ENCODE measurements at regions not wholly inside any gene's neighbourhood (a gene's known extent, or its start where the extent isn't known, plus 50 kb on each side); places are given as distances from the start of the nearest gene placed in this dataset.

DNA sequence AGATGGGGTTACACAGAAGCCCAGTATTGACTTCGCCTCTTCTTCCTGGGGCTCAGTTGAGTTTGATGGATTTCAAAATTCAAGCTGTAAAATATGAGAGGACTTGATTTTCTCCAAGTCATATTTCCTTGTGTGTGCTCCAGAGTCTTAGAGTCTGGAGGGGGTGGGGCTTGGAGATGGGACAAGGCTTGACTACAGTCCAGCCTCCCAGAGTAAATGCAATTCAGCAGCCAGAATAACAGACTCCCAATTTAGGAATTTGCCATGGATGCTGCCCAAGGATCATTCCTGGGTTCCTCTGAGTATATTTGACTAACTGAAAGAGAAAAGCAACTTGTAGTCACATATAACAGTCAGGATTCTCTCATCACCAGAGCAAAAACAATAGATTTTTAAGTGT is 53.7 kb upstream of the RBPJ start:
- Mint-ChIP-seq H3K4me1 (ENCODE audit: unreplicated experiment) (no peaks in the 10 kb centered on the region), H3K27me3 (ENCODE audit: unreplicated experiment) (peaks cover 2% of the 10 kb centered on the region), H3K27ac (ENCODE audit: unreplicated experiment) (no peak overlapping the region), H3K9me3 (ENCODE audit: unreplicated experiment) (no peaks in the 10 kb centered on the region), H3K36me3 (ENCODE audit: low read depth, unreplicated experiment) (no peaks in the 10 kb centered on the region), H3K4me3 (ENCODE audit: unreplicated experiment) (no peak overlapping the region)
- no peak for DNase-seq (ENCODE audit: low spot score)
- TF ChIP-seq, protein P1, sequence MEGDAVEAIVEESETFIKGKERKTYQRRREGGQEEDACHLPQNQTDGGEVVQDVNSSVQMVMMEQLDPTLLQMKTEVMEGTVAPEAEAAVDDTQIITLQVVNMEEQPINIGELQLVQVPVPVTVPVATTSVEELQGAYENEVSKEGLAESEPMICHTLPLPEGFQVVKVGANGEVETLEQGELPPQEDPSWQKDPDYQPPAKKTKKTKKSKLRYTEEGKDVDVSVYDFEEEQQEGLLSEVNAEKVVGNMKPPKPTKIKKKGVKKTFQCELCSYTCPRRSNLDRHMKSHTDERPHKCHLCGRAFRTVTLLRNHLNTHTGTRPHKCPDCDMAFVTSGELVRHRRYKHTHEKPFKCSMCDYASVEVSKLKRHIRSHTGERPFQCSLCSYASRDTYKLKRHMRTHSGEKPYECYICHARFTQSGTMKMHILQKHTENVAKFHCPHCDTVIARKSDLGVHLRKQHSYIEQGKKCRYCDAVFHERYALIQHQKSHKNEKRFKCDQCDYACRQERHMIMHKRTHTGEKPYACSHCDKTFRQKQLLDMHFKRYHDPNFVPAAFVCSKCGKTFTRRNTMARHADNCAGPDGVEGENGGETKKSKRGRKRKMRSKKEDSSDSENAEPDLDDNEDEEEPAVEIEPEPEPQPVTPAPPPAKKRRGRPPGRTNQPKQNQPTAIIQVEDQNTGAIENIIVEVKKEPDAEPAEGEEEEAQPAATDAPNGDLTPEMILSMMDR (IDR thresholded peaks at IDR 0.05; ENCODE audit: unreplicated experiment) = no peak

- H3K27ac Mint-ChIP-seq (ENCODE audit: unreplicated experiment) = no peak overlapping the region
- H3K4me1 Mint-ChIP-seq (ENCODE audit: unreplicated experiment) = peaks cover 7% of the 10 kb centered on the region
- H3K9me3 Mint-ChIP-seq (ENCODE audit: unreplicated experiment) = no peaks in the 10 kb centered on the region
- no peaks in the 10 kb centered on the region for H3K36me3 Mint-ChIP-seq (ENCODE audit: low read depth, unreplicated experiment)
- DNase-seq (ENCODE audit: low spot score) = no peak
- H3K27me3 Mint-ChIP-seq (ENCODE audit: unreplicated experiment) = peaks cover 2% of the 10 kb centered on the region
- TF ChIP-seq, protein P1 (IDR thresholded peaks at IDR 0.05; ENCODE audit: unreplicated experiment) = no peak
- H3K4me3 Mint-ChIP-seq (ENCODE audit: unreplicated experiment) = no peak overlapping the region
These were observed 52.6 kb upstream of the RBPJ start for GRCh38 chr4:26268246-26268645.

GRCh38 chr4:26269038-26269437 is 51.8 kb upstream of the RBPJ start:
- DNase-seq (ENCODE audit: low spot score) = no peak
- peaks cover 3% of the 10 kb centered on the region for H3K27me3 Mint-ChIP-seq (ENCODE audit: unreplicated experiment)
- H3K4me3 Mint-ChIP-seq (ENCODE audit: unreplicated experiment) = no peak overlapping the region
- H3K27ac Mint-ChIP-seq (ENCODE audit: unreplicated experiment) = no peak overlapping the region
- peaks cover 13% of the 10 kb centered on the region for H3K4me1 Mint-ChIP-seq (ENCODE audit: unreplicated experiment)
- no peaks in the 10 kb centered on the region for H3K9me3 Mint-ChIP-seq (ENCODE audit: unreplicated experiment)
- TF ChIP-seq, protein P1 (IDR thresholded peaks at IDR 0.05; ENCODE audit: unreplicated experiment) = no peak
- H3K36me3 Mint-ChIP-seq (ENCODE audit: low read depth, unreplicated experiment) = no peaks in the 10 kb centered on the region

Measured in endothelial cell (in vitro differentiated cells).